Right cardiac atrium (tissue), 5 donors: ENCODE measurements at regions not wholly inside any gene's neighbourhood (a gene's known extent, or its start where the extent isn't known, plus 50 kb on each side); places are given as distances from the start of the nearest gene placed in this dataset.

Experiments
- ATAC-seq, 2 donors: fragments of 200-7000 bp; cut with Tn5 transposase; one replicate each; pipeline versions ENCODE4 v1.8.0 to v1.9.1; 2020; ENCODE audit warnings: moderate library complexity in 2 of 2, mild to moderate bottlenecking in 1 of 2
- DNase-seq, 3 donors: peaks; one replicate each; pipeline ENCODE4 v3.0.0-alpha.2; 2020
- H3K27ac ChIP-seq: one replicate; pipeline ENCODE4 v1.5.1; 2013; ENCODE audit warnings: mild to moderate bottlenecking, low read length, control low read depth, moderate library complexity
- H3K27me3 ChIP-seq: one replicate; pipeline ENCODE4 v1.6.1; 2013; ENCODE audit not compliant: control insufficient read depth, insufficient read depth
- H3K4me1 ChIP-seq: one replicate; pipeline ENCODE4 v1.6.1; 2013; ENCODE audit warnings: low read length; ENCODE audit not compliant: control insufficient read depth, insufficient read depth
- H3K4me3 ChIP-seq: one replicate; pipeline ENCODE4 v1.5.1; 2013; ENCODE audit warnings: low read length, control low read depth
- H3K9me3 ChIP-seq: one replicate; pipeline ENCODE4 v1.6.1; 2013; ENCODE audit warnings: low read length; ENCODE audit not compliant: control insufficient read depth
- WGBS: extraction: QIAGEN DNeasy Blood & Tissue Kit; methylation state at CpG from one replicate; pipeline ENCODE4 v1.1.7; 2013; 5-methylcytosine and 5-hydroxymethylcytosine counted together
- intact Hi-C, 4 donors: fragments of 100-400 bp; cut with DNase I; formaldehyde crosslinking; loops; one replicate each; pipeline versions ENCODE4 v1.11.0 to v1.14.0; 2022 to 2023
- donor health status: healthy with polysubstance abuse.
- donor health status: DM: no; HTN: yes; CAD: no.
- donor health status: DM: no; HTN: no; CAD: no.
- donor health status: DM: no; HTN: yes; CAD: no; lungs with severe emphysema.
- donor health status: DM: yes; HTN: yes; CAD: no.

GRCh38 chr4:57163530-57164459 is 53.6 kb upstream of the IGFBP7 start:
- Histone ChIP-seq H3K27me3 (no peaks in the 10 kb centered on the region), H3K9me3 (no peaks in the 10 kb centered on the region), H3K4me1 (no peaks in the 10 kb centered on the region), H3K4me3 (peak overlapping the region; percentile 57), H3K27ac (no peak overlapping the region)
- 2% methylated on average over 61 of the region's 61 CpGs for WGBS
- DNase-seq = peak; percentile 82 to 93 (median 93)
- peak; percentile 97 to 98 for ATAC-seq
- intact Hi-C loops = loop anchor here in 3 of 4 donors (2.0 to 10.0 kb wide), 4 partner anchors 111 to 251 kb away; no protein-coding TSS in a partner anchor

- Histone ChIP-seq H3K9me3 (no peaks in the 10 kb centered on the region), H3K27ac (no peak overlapping the region), H3K27me3 (no peaks in the 10 kb centered on the region), H3K4me3 (no peak overlapping the region), H3K4me1 (no peaks in the 10 kb centered on the region)
- intact Hi-C loops = loop anchor here in 3 of 4 donors (10.0 kb wide), 3 partner anchors 112 to 252 kb away; no protein-coding TSS in a partner anchor
- no peak for ATAC-seq
- no peak for DNase-seq
Measured at GRCh38 chr4:57162499-57163019, 52.4 kb upstream of the IGFBP7 start.
